Activated T-cell treated with anti-CD3 and anti-CD28 coated beads, Interleukin-2, amount 50 U/mL, for 4 hours (primary cell): ENCODE measurements at regions not wholly inside any gene's neighbourhood (a gene's known extent, or its start where the extent isn't known, plus 50 kb on each side); places are given as distances from the start of the nearest gene placed in this dataset.
"Not testable (repeated sequence)": the region's sequence is repeated elsewhere in the genome, so short reads cannot be mapped to it uniquely, and the experiment has no call there.

ENCODE experiments used
- ATAC-seq, 2 donors: fragments of 200-7000 bp; cut with Tn5 transposase; one replicate each; pipeline ENCODE4 v1.10.0; 2021
- DNase-seq: peaks from one replicate; pipeline ENCODE4 v3.0.0-alpha.2; 2020
- H3K27me3 Mint-ChIP-seq: one replicate; pipeline ENCODE4 v1.8.0; 2021; ENCODE audit warnings: low read depth, mixed read lengths
- H3K36me3 Mint-ChIP-seq: one replicate; pipeline ENCODE4 v1.8.0; 2022; ENCODE audit warnings: mixed read lengths; ENCODE audit not compliant: insufficient read depth
- H3K4me1 Mint-ChIP-seq: one replicate; pipeline ENCODE4 v1.8.0; 2021; ENCODE audit warnings: low read depth, mixed read lengths
- H3K4me3 Mint-ChIP-seq: one replicate; pipeline ENCODE4 v1.8.0; 2021; ENCODE audit warnings: mild to moderate bottlenecking, moderate library complexity, mixed read lengths
- H3K9me3 Mint-ChIP-seq: one replicate; pipeline ENCODE4 v1.8.0; 2021; ENCODE audit warnings: mixed read lengths

GRCh38 chr1:194033646-194034045 lies 847.2 kb upstream of the B3GALT2 start:
- no peaks in the 10 kb centered on the region for H3K27me3 Mint-ChIP-seq

GRCh38 chr1:194028002-194028401 lies 841.6 kb upstream of the B3GALT2 start:
- H3K27me3 Mint-ChIP-seq = no peaks in the 10 kb centered on the region
- no peak overlapping the region for H3K4me3 Mint-ChIP-seq
- DNase-seq = no peak
- ATAC-seq = no peak
- H3K4me1 Mint-ChIP-seq = peaks cover 2% of the 10 kb centered on the region
- H3K9me3 Mint-ChIP-seq = peaks cover 14% of the 10 kb centered on the region
- H3K36me3 Mint-ChIP-seq = peaks cover 2% of the 10 kb centered on the region

More at GRCh38 chr1:194033646-194034045, 847.2 kb upstream of the B3GALT2 start:
- ATAC-seq = no peak
- Mint-ChIP-seq H3K36me3 (peaks cover 2% of the 10 kb centered on the region), H3K4me1 (no peaks in the 10 kb centered on the region), H3K4me3 (no peak overlapping the region), H3K9me3 (peaks cover 21% of the 10 kb centered on the region)
- DNase-seq = no peak

GRCh38 chr1:194026422-194026821 lies 840.0 kb upstream of the B3GALT2 start:
- Mint-ChIP-seq H3K4me1 (peaks cover 2% of the 10 kb centered on the region), H3K36me3 (no peaks in the 10 kb centered on the region), H3K4me3 (no peak overlapping the region), H3K9me3 (peaks cover 8% of the 10 kb centered on the region), H3K27me3 (no peaks in the 10 kb centered on the region)
- DNase-seq = no peak
- no peak for ATAC-seq

- H3K36me3 Mint-ChIP-seq = no peaks in the 10 kb centered on the region
- no peak overlapping the region for H3K4me3 Mint-ChIP-seq
- peaks cover 8% of the 10 kb centered on the region for H3K9me3 Mint-ChIP-seq
- ATAC-seq (no peak), DNase-seq (no peak)
- H3K4me1 Mint-ChIP-seq = peaks cover 2% of the 10 kb centered on the region
- no peaks in the 10 kb centered on the region for H3K27me3 Mint-ChIP-seq
Observed at GRCh38 chr1:194024659-194025058, 838.2 kb upstream of the B3GALT2 start.

- DNase-seq (no peak), ATAC-seq (no peak)
- H3K9me3 Mint-ChIP-seq = peaks cover 11% of the 10 kb centered on the region
- no peak overlapping the region for H3K4me3 Mint-ChIP-seq
- H3K36me3 Mint-ChIP-seq = no peaks in the 10 kb centered on the region
- no peaks in the 10 kb centered on the region for H3K27me3 Mint-ChIP-seq
- H3K4me1 Mint-ChIP-seq = no peaks in the 10 kb centered on the region
Observed at GRCh38 chr1:194014014-194014413, 827.6 kb upstream of the B3GALT2 start.

- DNase-seq (no peak), ATAC-seq (no peak)
- Mint-ChIP-seq H3K9me3 (peaks cover 12% of the 10 kb centered on the region), H3K4me1 (no peaks in the 10 kb centered on the region), H3K36me3 (no peaks in the 10 kb centered on the region), H3K27me3 (no peaks in the 10 kb centered on the region), H3K4me3 (no peak overlapping the region)
Observed at GRCh38 chr1:194013561-194013960, 827.1 kb upstream of the B3GALT2 start.

GRCh38 chr1:194004146-194004545 lies 817.7 kb upstream of the B3GALT2 start:
- peaks cover 9% of the 10 kb centered on the region for H3K9me3 Mint-ChIP-seq

GRCh38 chr1:194001726-194002350 lies 815.4 kb upstream of the B3GALT2 start:
- ATAC-seq, H3K4me1 Mint-ChIP-seq, DNase-seq, H3K27me3 Mint-ChIP-seq, H3K4me3 Mint-ChIP-seq, H3K9me3 Mint-ChIP-seq, H3K36me3 Mint-ChIP-seq: not testable (repeated sequence)

More at GRCh38 chr1:194004146-194004545, 817.7 kb upstream of the B3GALT2 start:
- ATAC-seq = no peak
- Mint-ChIP-seq H3K36me3 (no peaks in the 10 kb centered on the region), H3K4me3 (no peak overlapping the region), H3K4me1 (no peaks in the 10 kb centered on the region), H3K27me3 (no peaks in the 10 kb centered on the region)
- DNase-seq = no peak

GRCh38 chr1:193988885-193989284 lies 802.5 kb upstream of the B3GALT2 start:
- DNase-seq = no peak
- no peak overlapping the region for H3K4me3 Mint-ChIP-seq
- H3K36me3 Mint-ChIP-seq = peaks cover 3% of the 10 kb centered on the region
- H3K4me1 Mint-ChIP-seq = no peaks in the 10 kb centered on the region
- no peak for ATAC-seq
- peaks cover 28% of the 10 kb centered on the region for H3K9me3 Mint-ChIP-seq
- H3K27me3 Mint-ChIP-seq = peaks cover 2% of the 10 kb centered on the region

- no peak for ATAC-seq
- no peaks in the 10 kb centered on the region for H3K27me3 Mint-ChIP-seq
Observed at GRCh38 chr1:193979219-193979618, 792.8 kb upstream of the B3GALT2 start.

GRCh38 chr1:193974286-193974798 lies 787.9 kb upstream of the B3GALT2 start:
- ATAC-seq = no peak
- DNase-seq = no peak
- no peaks in the 10 kb centered on the region for H3K27me3 Mint-ChIP-seq
- peaks cover 4% of the 10 kb centered on the region for H3K9me3 Mint-ChIP-seq
- H3K36me3 Mint-ChIP-seq = no peaks in the 10 kb centered on the region
- no peak overlapping the region for H3K4me3 Mint-ChIP-seq
- H3K4me1 Mint-ChIP-seq = peaks cover 1% of the 10 kb centered on the region

More at GRCh38 chr1:193979219-193979618, 792.8 kb upstream of the B3GALT2 start:
- Mint-ChIP-seq H3K4me1 (peaks cover 1% of the 10 kb centered on the region), H3K9me3 (peaks cover 4% of the 10 kb centered on the region), H3K36me3 (no peaks in the 10 kb centered on the region), H3K4me3 (no peak overlapping the region)
- DNase-seq = no peak

GRCh38 chr1:193973428-193973827 lies 787.0 kb upstream of the B3GALT2 start:
- no peak for DNase-seq
- Mint-ChIP-seq H3K4me1 (no peaks in the 10 kb centered on the region), H3K9me3 (peaks cover 4% of the 10 kb centered on the region), H3K27me3 (no peaks in the 10 kb centered on the region), H3K36me3 (no peaks in the 10 kb centered on the region), H3K4me3 (no peak overlapping the region)
- no peak for ATAC-seq

GRCh38 chr1:193971595-193971994 lies 785.2 kb upstream of the B3GALT2 start:
- Mint-ChIP-seq H3K9me3 (peaks cover 4% of the 10 kb centered on the region), H3K4me1 (no peaks in the 10 kb centered on the region), H3K27me3 (no peaks in the 10 kb centered on the region), H3K4me3 (no peak overlapping the region), H3K36me3 (no peaks in the 10 kb centered on the region)
- ATAC-seq (no peak), DNase-seq (no peak)

GRCh38 chr1:193960499-193960898 lies 774.1 kb upstream of the B3GALT2 start:
- Mint-ChIP-seq H3K4me1 (peaks cover 5% of the 10 kb centered on the region), H3K4me3 (no peak overlapping the region), H3K27me3 (no peaks in the 10 kb centered on the region), H3K9me3 (peaks cover 4% of the 10 kb centered on the region), H3K36me3 (no peaks in the 10 kb centered on the region)
- ATAC-seq = no peak
- no peak for DNase-seq

GRCh38 chr1:193960040-193960439 lies 773.6 kb upstream of the B3GALT2 start:
- ATAC-seq = no peak
- no peak for DNase-seq
- H3K4me1 Mint-ChIP-seq = peaks cover 5% of the 10 kb centered on the region
- H3K9me3 Mint-ChIP-seq = peaks cover 4% of the 10 kb centered on the region
- H3K27me3 Mint-ChIP-seq = no peaks in the 10 kb centered on the region
- H3K36me3 Mint-ChIP-seq = no peaks in the 10 kb centered on the region
- H3K4me3 Mint-ChIP-seq = no peak overlapping the region
